IMR-90 (cell line): ENCODE measurements at regions not wholly inside any gene's neighbourhood (a gene's known extent, or its start where the extent isn't known, plus 50 kb on each side); places are given as distances from the start of the nearest gene placed in this dataset.

Experiments used
- BHLHE40 ChIP-seq: fragments of 150-350 bp; IDR thresholded peaks from 2 replicates; pipeline ENCODE4 v1.6.1; 2016; ENCODE audit warnings: mild to moderate bottlenecking, low read depth, low read length
- CEBPB ChIP-seq: IDR thresholded peaks from 2 replicates; pipeline ENCODE4 v1.6.1; 2012; ENCODE audit warnings: low read depth, low read length, improper control_type of control experiment
- CTCF ChIP-seq: conservative IDR thresholded peaks from 2 replicates; pipeline ENCODE4 v1.5.1; 2012; ENCODE audit warnings: mild to moderate bottlenecking, low read depth, low read length, improper control_type of control experiment
- POLR2A ChIP-seq: IDR thresholded peaks from 2 replicates; pipeline ENCODE4 v1.6.1; 2012; ENCODE audit warnings: mild to moderate bottlenecking, low read depth, low read length
- RAD21 ChIP-seq: IDR thresholded peaks from 2 replicates; pipeline ENCODE4 v1.6.1; 2012; ENCODE audit warnings: low read length, improper control_type of control experiment
- USF2 ChIP-seq: fragments of 150-350 bp; IDR thresholded peaks from 2 replicates; pipeline ENCODE4 v1.6.1; 2017; ENCODE audit warnings: mild to moderate bottlenecking, antibody characterized with exemption, low read length, low read depth

GRCh38 chr2:217706513-217706912 is 296.3 kb downstream of the TNS1 start:
- TF ChIP-seq CTCF (no peak), USF2 (no peak), CEBPB (no peak), POLR2A (no peak), BHLHE40 (no peak), RAD21 (no peak)
